Subcutaneous abdominal adipose tissue (tissue), 5 donors: ENCODE measurements at regions not wholly inside any gene's neighbourhood (a gene's known extent, or its start where the extent isn't known, plus 50 kb on each side); places are given as distances from the start of the nearest gene placed in this dataset.

Experiments used
- H3K27ac ChIP-seq: one replicate; pipeline ENCODE4 v1.7.0; 2013; ENCODE audit warnings: low read depth, mild to moderate bottlenecking, inconsistent platforms, low read length, moderate library complexity
- H3K27me3 ChIP-seq, 5 donors: one replicate each; pipeline ENCODE4 v1.7.0; 2013; ENCODE audit warnings: low read length in 5 of 5, inconsistent platforms in 1 of 5; ENCODE audit not compliant: control insufficient read depth in 5 of 5, insufficient read depth in 4 of 5
- H3K36me3 ChIP-seq, 5 donors: one replicate each; pipeline ENCODE4 v1.7.0; 2013; ENCODE audit warnings: low read length in 5 of 5; ENCODE audit not compliant: control insufficient read depth in 5 of 5, insufficient read depth in 5 of 5
- H3K4me1 ChIP-seq, 5 donors: one replicate each; pipeline ENCODE4 v1.7.0; 2013; ENCODE audit warnings: low read length in 5 of 5, mild to moderate bottlenecking in 3 of 5, moderate library complexity in 1 of 5; ENCODE audit not compliant: control insufficient read depth in 5 of 5, insufficient read depth in 5 of 5
- H3K4me3 ChIP-seq, 5 donors: one replicate each; pipeline ENCODE4 v1.7.0; 2013; ENCODE audit warnings: low read length in 5 of 5, low read depth in 1 of 5
- H3K9ac ChIP-seq, 5 donors: one replicate each; pipeline ENCODE4 v1.7.0; 2013; ENCODE audit warnings: low read length in 5 of 5, mild to moderate bottlenecking in 4 of 5, moderate library complexity in 3 of 5
- H3K9me3 ChIP-seq, 5 donors: one replicate each; pipeline ENCODE4 v1.7.0; 2013; ENCODE audit warnings: low read length in 5 of 5; ENCODE audit not compliant: control insufficient read depth in 5 of 5
- donor health status: healthy.
- donor health status: healthy.
- donor health status: healthy.
- donor health status: healthy.
- donor health status: healthy.

- H3K9me3 ChIP-seq: no peaks in the 10 kb centered on the region
- H3K4me1 ChIP-seq: no peaks in the 10 kb centered on the region
- H3K9ac ChIP-seq: no peak overlapping the region
- H3K27me3 ChIP-seq: no peaks in the 10 kb centered on the region
- no peak overlapping the region for H3K4me3 ChIP-seq
- no peaks in the 10 kb centered on the region for H3K36me3 ChIP-seq
- H3K27ac ChIP-seq: no peak overlapping the region
These were observed 217.9 kb downstream of the UBE2E3 start for GRCh38 chr2:181198183-181198864.

GRCh38 chr2:181203412-181203811, 223.0 kb downstream of the UBE2E3 start:
- H3K4me1 ChIP-seq: no peaks in the 10 kb centered on the region
- H3K27me3 ChIP-seq: no peaks in the 10 kb centered on the region
- no peaks in the 10 kb centered on the region for H3K36me3 ChIP-seq
- H3K9me3 ChIP-seq: peaks cover 0 to 6% (median 2%) of the 10 kb centered on the region in 5 donors
- H3K4me3 ChIP-seq: no peak overlapping the region
- H3K27ac ChIP-seq: no peak overlapping the region
- no peak overlapping the region for H3K9ac ChIP-seq

GRCh38 chr2:181203916-181204315, 223.5 kb downstream of the UBE2E3 start:
- H3K9me3 ChIP-seq: peaks cover 0 to 10% (median 2%) of the 10 kb centered on the region in 5 donors
- H3K4me1 ChIP-seq: no peaks in the 10 kb centered on the region
- H3K27me3 ChIP-seq: no peaks in the 10 kb centered on the region
- H3K9ac ChIP-seq: no peak overlapping the region
- H3K27ac ChIP-seq: no peak overlapping the region
- no peaks in the 10 kb centered on the region for H3K36me3 ChIP-seq
- no peak overlapping the region for H3K4me3 ChIP-seq

GRCh38 chr2:181218401-181218821, 238.0 kb downstream of the UBE2E3 start:
- Histone ChIP-seq H3K4me3 (no peak overlapping the region), H3K9me3 (no peaks in the 10 kb centered on the region), H3K9ac (no peak overlapping the region), H3K27ac (no peak overlapping the region), H3K4me1 (no peaks in the 10 kb centered on the region), H3K36me3 (no peaks in the 10 kb centered on the region), H3K27me3 (no peaks in the 10 kb centered on the region)

GRCh38 chr2:181223234-181223633, 234.0 kb upstream of the ITGA4 start:
- Histone ChIP-seq H3K27ac (no peak overlapping the region), H3K9me3 (no peaks in the 10 kb centered on the region), H3K4me3 (no peak overlapping the region)

GRCh38 chr2:181224866-181225265, 232.3 kb upstream of the ITGA4 start:
- Histone ChIP-seq H3K4me1 (no peaks in the 10 kb centered on the region), H3K9ac (no peak overlapping the region), H3K27me3 (no peaks in the 10 kb centered on the region), H3K9me3 (no peaks in the 10 kb centered on the region), H3K36me3 (no peaks in the 10 kb centered on the region), H3K27ac (no peak overlapping the region), H3K4me3 (no peak overlapping the region)

More at GRCh38 chr2:181223234-181223633, 234.0 kb upstream of the ITGA4 start:
- H3K36me3 ChIP-seq: no peaks in the 10 kb centered on the region
- H3K4me1 ChIP-seq: no peaks in the 10 kb centered on the region
- H3K27me3 ChIP-seq: no peaks in the 10 kb centered on the region
- no peak overlapping the region for H3K9ac ChIP-seq

GRCh38 chr2:181228661-181229060, 228.5 kb upstream of the ITGA4 start:
- Histone ChIP-seq H3K9me3 (no peaks in the 10 kb centered on the region), H3K36me3 (no peaks in the 10 kb centered on the region)

GRCh38 chr2:181231151-181231550, 226.0 kb upstream of the ITGA4 start:
- no peaks in the 10 kb centered on the region for H3K4me1 ChIP-seq
- H3K4me3 ChIP-seq: no peak overlapping the region
- no peaks in the 10 kb centered on the region for H3K36me3 ChIP-seq
- H3K27ac ChIP-seq: no peak overlapping the region
- no peak overlapping the region for H3K9ac ChIP-seq
- H3K27me3 ChIP-seq: no peaks in the 10 kb centered on the region
- H3K9me3 ChIP-seq: no peaks in the 10 kb centered on the region

More at GRCh38 chr2:181228661-181229060, 228.5 kb upstream of the ITGA4 start:
- Histone ChIP-seq H3K27ac (no peak overlapping the region), H3K9ac (no peak overlapping the region), H3K27me3 (no peaks in the 10 kb centered on the region), H3K4me1 (no peaks in the 10 kb centered on the region), H3K4me3 (no peak overlapping the region)

GRCh38 chr2:181231886-181232621, 225.1 kb upstream of the ITGA4 start:
- Histone ChIP-seq H3K9ac (no peak overlapping the region), H3K27ac (no peak overlapping the region), H3K9me3 (no peaks in the 10 kb centered on the region), H3K4me3 (no peak overlapping the region), H3K27me3 (no peaks in the 10 kb centered on the region), H3K4me1 (no peaks in the 10 kb centered on the region), H3K36me3 (no peaks in the 10 kb centered on the region)

- H3K4me1 ChIP-seq: no peaks in the 10 kb centered on the region
- H3K27me3 ChIP-seq: no peaks in the 10 kb centered on the region
- no peaks in the 10 kb centered on the region for H3K9me3 ChIP-seq
- no peak overlapping the region for H3K27ac ChIP-seq
- H3K36me3 ChIP-seq: no peaks in the 10 kb centered on the region
- H3K9ac ChIP-seq: no peak overlapping the region
- no peak overlapping the region for H3K4me3 ChIP-seq
These were observed 222.7 kb upstream of the ITGA4 start for GRCh38 chr2:181234487-181234891.
